IgD-negative memory B cell (primary cell): ENCODE measurements at regions not wholly inside any gene's neighbourhood (a gene's known extent, or its start where the extent isn't known, plus 50 kb on each side); places are given as distances from the start of the nearest gene placed in this dataset.
"Not testable (repeated sequence)": the region's sequence is repeated elsewhere in the genome, so short reads cannot be mapped to it uniquely, and the experiment has no call there.

ENCODE experiments used
- H3K27ac Mint-ChIP-seq, 3 donors: one replicate each; pipeline ENCODE4 v1.8.0; 2020 to 2022; ENCODE audit warnings: mild to moderate bottlenecking in 3 of 3, mixed read lengths in 3 of 3, moderate library complexity in 1 of 3
- H3K27me3 Mint-ChIP-seq: one replicate; pipeline ENCODE4 v1.8.0; 2021; ENCODE audit warnings: mixed read lengths
- H3K36me3 Mint-ChIP-seq: one replicate; pipeline ENCODE4 v1.8.0; 2020; ENCODE audit warnings: mild to moderate bottlenecking, mixed read lengths
- H3K4me1 Mint-ChIP-seq, 3 donors: one replicate each; pipeline ENCODE4 v1.8.0; 2020 to 2022; ENCODE audit warnings: mixed read lengths in 3 of 3, mild to moderate bottlenecking in 1 of 3
- H3K4me3 Mint-ChIP-seq, 4 donors: one replicate each; pipeline ENCODE4 v1.8.0; 2020 to 2022; ENCODE audit warnings: mild to moderate bottlenecking in 4 of 4, mixed read lengths in 4 of 4, moderate library complexity in 3 of 4
- H3K9me3 Mint-ChIP-seq, 3 donors: one replicate each; pipeline ENCODE4 v1.8.0; 2020 to 2021; ENCODE audit warnings: mixed read lengths in 3 of 3, mild to moderate bottlenecking in 1 of 3

DNA sequence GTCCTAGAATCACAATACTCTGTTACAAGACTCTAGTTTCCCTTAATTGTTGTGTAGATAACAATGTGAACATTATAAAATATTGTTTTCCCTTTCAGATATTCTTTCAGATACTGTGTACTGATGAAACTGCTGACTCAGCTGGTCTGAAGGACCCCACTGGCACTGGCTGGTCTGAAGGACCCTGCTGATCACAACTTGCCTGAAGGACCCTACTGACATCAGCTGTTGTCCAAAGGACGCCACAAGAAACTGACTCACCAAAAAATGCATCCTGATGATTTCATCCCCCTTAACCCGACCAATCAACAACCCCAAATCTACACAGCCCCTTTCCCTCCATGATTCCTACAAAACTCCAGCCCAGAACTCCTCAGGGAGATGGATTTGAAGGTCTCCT is 258.8 kb upstream of the GNPDA2 start:
- peaks cover 6 to 10% (median 6%) of the 10 kb centered on the region in 3 donors for H3K9me3 Mint-ChIP-seq
- H3K36me3 Mint-ChIP-seq, result no peaks in the 10 kb centered on the region
- H3K27ac Mint-ChIP-seq, result no peak overlapping the region
- no peaks in the 10 kb centered on the region for H3K27me3 Mint-ChIP-seq
- H3K4me1 Mint-ChIP-seq, result no peaks in the 10 kb centered on the region
- H3K4me3 Mint-ChIP-seq, result no peak overlapping the region

DNA sequence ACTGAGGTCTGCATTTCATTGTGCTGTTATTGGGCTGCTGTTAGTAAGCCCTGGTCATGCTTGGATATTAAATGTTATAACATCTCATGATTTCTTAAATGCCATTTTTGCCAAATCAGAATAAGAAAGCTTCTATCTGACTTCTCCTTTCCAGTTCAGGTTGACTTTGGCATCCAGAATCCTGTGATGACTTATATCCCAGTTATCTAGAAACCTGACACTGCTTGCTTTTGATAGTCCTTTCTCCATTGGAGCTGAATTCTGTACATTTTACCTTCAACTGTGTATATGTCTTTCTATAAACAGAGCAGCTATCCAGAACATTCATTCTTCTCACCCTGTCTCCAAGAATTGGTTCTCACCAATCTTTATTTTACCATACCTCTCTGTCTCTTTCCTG is 257.7 kb upstream of the GNPDA2 start:
- H3K4me1 Mint-ChIP-seq, result no peaks in the 10 kb centered on the region
- H3K27ac Mint-ChIP-seq, result no peak overlapping the region
- no peak overlapping the region for H3K4me3 Mint-ChIP-seq
- peaks cover 6 to 7% (median 6%) of the 10 kb centered on the region in 3 donors for H3K9me3 Mint-ChIP-seq
- no peaks in the 10 kb centered on the region for H3K36me3 Mint-ChIP-seq
- peaks cover 1% of the 10 kb centered on the region for H3K27me3 Mint-ChIP-seq

DNA sequence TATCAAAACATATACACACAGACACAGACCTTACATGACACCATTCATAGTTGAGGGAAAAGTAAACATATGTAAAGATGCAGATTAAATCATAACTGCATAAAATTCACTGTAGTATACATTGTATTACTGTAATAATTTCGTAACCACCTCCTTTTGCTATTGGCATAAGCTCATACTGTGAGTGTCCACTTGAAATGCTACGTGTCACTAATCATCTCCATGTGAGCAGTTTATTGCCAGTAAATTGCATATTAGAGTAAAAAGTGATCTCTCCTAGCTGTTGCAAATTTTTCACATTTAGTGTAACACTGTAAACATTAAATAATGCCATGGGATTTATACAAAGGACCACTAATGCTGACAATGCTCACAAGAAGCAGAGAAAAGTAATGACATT is 256.7 kb upstream of the GNPDA2 start:
- Mint-ChIP-seq H3K27ac (no peak overlapping the region), H3K9me3 (peaks cover 0 to 6% (median 4%) of the 10 kb centered on the region in 3 donors), H3K4me1 (no peaks in the 10 kb centered on the region), H3K36me3 (no peaks in the 10 kb centered on the region), H3K4me3 (no peak overlapping the region), H3K27me3 (peaks cover 1% of the 10 kb centered on the region)

DNA sequence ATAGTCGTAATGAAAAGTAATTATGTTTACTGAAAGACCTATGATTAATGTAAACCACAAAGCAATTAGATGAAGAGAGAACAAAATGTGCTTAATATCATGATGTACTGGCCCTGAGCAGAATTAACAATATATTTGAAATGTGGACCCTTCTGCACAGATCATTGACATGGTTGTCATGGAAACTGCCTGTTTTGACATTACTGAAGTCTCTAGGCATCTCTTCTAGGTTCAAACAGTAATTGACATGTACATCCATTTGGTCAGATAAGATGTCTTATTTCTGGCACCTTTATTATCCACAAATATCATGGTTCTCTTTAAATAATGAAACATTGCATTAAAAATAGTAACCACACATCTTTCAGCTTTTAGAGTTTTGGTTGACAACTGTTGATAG is 251.7 kb upstream of the GNPDA2 start:
- Mint-ChIP-seq H3K36me3 (no peaks in the 10 kb centered on the region), H3K27me3 (peaks cover 1% of the 10 kb centered on the region), H3K4me1 (no peaks in the 10 kb centered on the region), H3K4me3 (no peak overlapping the region), H3K27ac (no peak overlapping the region), H3K9me3 (no peaks in the 10 kb centered on the region)

DNA sequence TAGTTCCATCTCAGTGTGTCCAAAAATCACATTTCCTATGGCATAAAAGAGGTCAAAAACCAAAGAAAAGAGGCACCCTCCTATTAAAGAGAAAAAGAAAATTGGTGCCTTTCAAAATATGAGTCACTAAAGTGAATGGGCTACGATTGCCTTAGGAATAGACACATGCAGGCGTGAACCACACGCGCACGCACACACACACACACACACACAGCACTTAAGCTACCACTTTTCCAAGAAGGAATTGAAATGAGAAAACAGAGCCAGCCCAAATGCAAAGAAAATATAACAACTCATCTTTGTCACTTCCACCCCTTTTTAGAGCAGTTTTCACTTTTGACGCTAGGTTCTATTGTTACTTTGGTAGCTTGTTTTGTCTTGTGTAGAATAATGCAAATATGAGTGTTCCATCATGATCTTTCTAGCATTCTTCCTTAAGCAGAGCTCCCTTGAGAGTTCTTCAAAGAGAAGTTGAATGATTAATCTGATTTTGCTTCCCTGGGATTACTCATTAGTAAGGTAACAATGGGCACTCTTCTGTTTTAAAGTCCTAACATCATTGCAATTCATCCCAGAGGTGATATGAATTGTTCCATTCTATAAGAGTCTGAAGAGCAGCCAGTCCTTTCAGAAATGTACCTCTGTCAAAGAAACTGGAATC is 239.2 kb upstream of the GNPDA2 start:
- no peak overlapping the region for H3K4me3 Mint-ChIP-seq
- no peaks in the 10 kb centered on the region for H3K4me1 Mint-ChIP-seq
- no peaks in the 10 kb centered on the region for H3K36me3 Mint-ChIP-seq
- peaks cover 4 to 7% (median 5%) of the 10 kb centered on the region in 3 donors for H3K9me3 Mint-ChIP-seq
- H3K27ac Mint-ChIP-seq, result no peak overlapping the region
- no peaks in the 10 kb centered on the region for H3K27me3 Mint-ChIP-seq

DNA sequence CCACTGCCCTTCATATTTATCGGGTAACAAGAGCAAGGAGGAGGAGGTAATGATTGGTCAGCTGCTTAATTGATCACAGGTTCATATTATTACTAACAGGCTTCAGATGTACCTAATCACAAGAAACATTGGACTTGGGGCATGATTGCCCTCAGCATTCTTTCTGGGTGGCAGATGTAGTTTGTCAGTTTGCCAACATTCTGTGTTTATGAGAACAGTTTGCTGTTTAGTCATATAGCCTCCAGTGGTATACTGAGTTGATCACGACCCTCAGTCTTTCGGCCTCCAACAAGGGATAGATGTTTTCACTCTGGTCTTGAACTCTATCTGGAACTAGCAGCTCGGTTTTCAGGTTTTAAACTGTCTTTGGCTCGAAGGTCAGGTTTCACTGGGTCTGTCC is 237.7 kb upstream of the GNPDA2 start:
- not testable (repeated sequence) for H3K9me3 Mint-ChIP-seq, H3K4me1 Mint-ChIP-seq, H3K27ac Mint-ChIP-seq, H3K27me3 Mint-ChIP-seq, H3K4me3 Mint-ChIP-seq, H3K36me3 Mint-ChIP-seq

DNA sequence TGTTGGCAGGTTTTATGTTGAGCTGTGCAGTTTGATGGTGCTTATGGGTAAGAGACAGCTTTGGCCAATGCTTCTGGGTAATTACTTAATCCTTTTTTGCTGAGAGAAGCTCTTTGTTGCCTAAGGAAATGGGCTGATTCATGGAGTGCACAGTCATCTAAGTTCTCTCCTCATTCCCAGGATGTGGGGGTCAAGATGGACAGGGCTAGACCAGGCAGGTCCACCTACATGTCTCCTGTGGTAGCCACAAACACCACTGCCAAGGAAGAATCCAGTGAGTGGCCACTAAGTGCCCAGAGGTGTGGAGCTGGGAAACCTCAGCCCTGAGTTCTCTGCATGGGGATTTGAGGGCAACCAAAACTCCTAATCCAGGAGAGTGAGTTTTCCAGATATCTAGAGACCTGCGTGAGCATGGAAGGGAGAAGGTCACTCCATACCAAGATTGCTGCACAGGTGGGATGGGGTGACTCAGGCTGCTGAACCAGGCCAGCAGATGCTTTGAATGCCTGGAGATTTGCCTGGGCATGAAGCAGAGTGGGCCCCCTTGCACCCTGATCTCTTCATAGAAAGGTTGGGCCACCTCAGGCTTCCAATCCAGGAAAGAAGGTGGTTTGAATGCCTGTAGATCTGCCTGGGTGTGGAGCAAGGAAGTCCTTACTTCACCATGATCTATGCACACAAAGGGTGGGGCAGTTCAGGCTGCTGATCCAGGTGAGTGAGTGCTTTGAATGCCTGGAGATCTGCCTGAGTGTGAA is 234.8 kb upstream of the GNPDA2 start:
- H3K9me3 Mint-ChIP-seq, result peaks cover 0 to 16% (median 4%) of the 10 kb centered on the region in 3 donors
- H3K27ac Mint-ChIP-seq, result no peak overlapping the region
- H3K36me3 Mint-ChIP-seq, result no peaks in the 10 kb centered on the region
- no peaks in the 10 kb centered on the region for H3K4me1 Mint-ChIP-seq
- H3K27me3 Mint-ChIP-seq, result no peaks in the 10 kb centered on the region
- no peak overlapping the region for H3K4me3 Mint-ChIP-seq

DNA sequence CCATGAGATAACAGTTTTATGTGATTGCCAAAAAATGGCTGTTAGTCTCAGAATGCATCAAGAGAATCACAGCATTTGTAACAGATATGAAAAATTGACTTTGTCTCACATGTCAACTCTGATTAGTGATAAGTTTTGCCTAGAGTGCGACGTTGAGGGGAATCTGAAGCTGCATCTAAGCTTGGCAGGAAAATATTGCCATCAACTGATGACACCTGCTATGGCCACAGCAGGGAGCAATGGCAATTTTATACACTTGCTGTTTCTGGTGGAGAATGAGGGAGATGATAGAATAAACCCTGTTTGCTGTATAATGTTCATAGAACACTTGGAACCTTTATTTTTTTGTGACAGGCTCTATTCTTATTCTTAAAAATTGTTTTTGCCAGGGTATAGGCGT is 205.4 kb upstream of the GNPDA2 start:
- H3K4me1 Mint-ChIP-seq, result no peaks in the 10 kb centered on the region
- no peaks in the 10 kb centered on the region for H3K36me3 Mint-ChIP-seq
- H3K9me3 Mint-ChIP-seq, result no peaks in the 10 kb centered on the region
- H3K4me3 Mint-ChIP-seq, result no peak overlapping the region
- H3K27ac Mint-ChIP-seq, result no peak overlapping the region
- H3K27me3 Mint-ChIP-seq, result no peaks in the 10 kb centered on the region

DNA sequence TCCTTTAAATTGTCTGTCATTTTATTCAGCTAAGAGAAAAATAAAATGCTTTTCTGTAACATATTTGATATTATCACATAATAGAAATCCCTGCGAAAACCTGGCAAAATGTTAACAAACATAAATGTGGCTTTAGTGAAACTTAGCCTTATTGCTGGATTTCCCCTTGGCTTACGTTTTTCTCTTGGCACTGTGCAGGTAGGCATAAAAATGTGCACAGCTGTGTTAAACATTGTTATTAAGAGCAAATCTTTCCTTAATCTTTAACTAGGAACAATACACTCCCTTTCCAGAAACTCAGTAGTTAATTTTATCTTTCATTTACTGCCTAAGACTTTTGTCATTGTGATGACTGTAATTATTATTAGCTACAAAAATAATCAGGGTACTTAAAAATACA is 202.4 kb upstream of the GNPDA2 start:
- H3K4me3 Mint-ChIP-seq, result no peak overlapping the region
- no peaks in the 10 kb centered on the region for H3K27me3 Mint-ChIP-seq
- no peaks in the 10 kb centered on the region for H3K4me1 Mint-ChIP-seq
- no peaks in the 10 kb centered on the region for H3K36me3 Mint-ChIP-seq
- no peaks in the 10 kb centered on the region for H3K9me3 Mint-ChIP-seq
- no peak overlapping the region for H3K27ac Mint-ChIP-seq

DNA sequence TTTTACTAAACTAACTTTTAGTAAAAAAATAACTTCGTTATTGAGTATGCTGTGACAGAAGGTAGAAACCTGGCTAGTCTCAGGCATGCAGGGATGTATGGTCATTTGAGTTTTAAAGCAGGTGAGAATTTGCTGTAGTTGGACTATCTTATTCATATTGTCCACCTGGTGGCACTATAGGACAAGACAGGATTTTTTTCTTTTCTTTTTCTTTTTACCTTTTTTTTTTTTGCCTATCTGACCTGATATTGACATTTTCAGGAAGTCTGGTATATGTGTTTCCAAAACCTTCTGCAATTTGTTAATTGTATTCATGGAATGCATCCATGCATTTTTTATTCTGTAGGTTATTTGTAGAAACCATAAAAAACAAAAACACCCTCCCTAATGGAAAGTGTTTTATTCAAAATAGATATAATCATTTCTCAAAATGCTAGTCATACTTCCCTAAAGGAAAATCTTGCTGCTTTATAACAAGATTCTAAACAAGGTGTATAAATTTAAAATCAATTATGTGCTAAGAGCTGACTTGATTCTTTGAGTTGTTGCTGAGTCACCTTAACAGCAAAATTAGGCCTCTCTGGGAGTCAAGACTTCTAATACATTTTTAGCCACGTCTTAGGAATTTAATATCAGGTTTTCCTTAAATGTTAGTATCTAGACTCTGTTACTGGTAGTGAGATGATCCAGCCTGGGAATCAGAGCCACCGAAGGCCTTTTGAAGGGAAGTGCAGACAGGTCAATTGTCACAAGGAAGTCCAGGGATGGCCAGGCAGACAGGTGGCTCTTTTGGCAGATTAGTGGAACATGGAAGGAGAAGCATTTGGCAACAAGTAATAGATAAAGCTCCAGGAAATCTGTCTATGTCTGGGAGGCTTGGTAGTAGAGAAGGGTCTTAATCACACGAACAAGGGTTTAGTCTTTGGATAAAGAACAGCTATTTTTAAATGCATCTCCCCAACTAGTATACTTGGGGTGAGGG is 201.3 kb upstream of the GNPDA2 start:
- no peaks in the 10 kb centered on the region for H3K9me3 Mint-ChIP-seq
- H3K27ac Mint-ChIP-seq, result no peak overlapping the region
- H3K4me1 Mint-ChIP-seq, result no peaks in the 10 kb centered on the region
- no peaks in the 10 kb centered on the region for H3K36me3 Mint-ChIP-seq
- no peak overlapping the region for H3K4me3 Mint-ChIP-seq
- no peaks in the 10 kb centered on the region for H3K27me3 Mint-ChIP-seq

DNA sequence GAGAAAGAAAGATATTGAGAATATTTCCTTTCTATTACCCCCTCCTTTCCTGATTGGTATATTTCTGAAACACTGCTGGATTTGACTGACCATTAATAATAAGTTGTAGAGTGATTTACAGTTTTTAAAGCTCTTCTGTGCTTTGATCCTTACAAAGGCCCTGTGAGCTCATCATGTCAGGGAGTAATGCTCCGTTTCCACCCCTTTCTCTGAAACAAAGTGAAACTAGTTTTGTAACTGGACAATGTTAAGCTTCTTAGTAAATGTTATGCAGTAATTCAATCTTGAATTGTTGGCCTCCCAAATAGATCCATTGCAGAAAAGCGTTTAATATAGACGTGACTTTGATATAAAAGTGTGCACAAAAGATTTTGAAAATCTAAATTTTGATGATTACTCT is 190.1 kb upstream of the GNPDA2 start:
- Mint-ChIP-seq H3K4me3 (peak overlapping the region in 1 of 4 donors; percentile 1), H3K4me1 (peaks cover 0 to 7% (median 4%) of the 10 kb centered on the region in 3 donors), H3K9me3 (peaks cover 0 to 2% (median 0%) of the 10 kb centered on the region in 3 donors), H3K27ac (no peak overlapping the region), H3K36me3 (no peaks in the 10 kb centered on the region), H3K27me3 (no peaks in the 10 kb centered on the region)

DNA sequence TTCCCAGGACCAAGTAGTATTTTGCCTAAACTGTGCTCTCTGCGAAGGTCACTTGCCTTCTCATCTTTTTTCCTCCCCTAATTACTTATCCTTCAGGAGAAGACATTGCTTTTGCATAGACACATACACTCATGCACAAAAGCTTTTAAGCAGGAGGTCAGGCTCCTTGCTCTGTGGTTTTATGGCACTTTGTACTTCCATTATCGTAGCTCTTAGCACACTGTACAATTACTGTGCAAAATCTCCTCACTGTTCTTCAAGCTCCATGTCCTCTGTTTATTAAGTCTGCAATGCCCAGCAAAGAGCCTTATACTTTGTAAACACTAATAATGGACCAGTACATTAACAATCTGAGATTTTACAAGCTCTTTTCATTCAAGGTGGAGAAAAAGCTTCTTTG is 188.4 kb upstream of the GNPDA2 start:
- no peak overlapping the region for H3K4me3 Mint-ChIP-seq
- no peaks in the 10 kb centered on the region for H3K36me3 Mint-ChIP-seq
- H3K4me1 Mint-ChIP-seq, result peaks cover 0 to 7% (median 4%) of the 10 kb centered on the region in 3 donors
- H3K9me3 Mint-ChIP-seq, result peaks cover 0 to 2% (median 0%) of the 10 kb centered on the region in 3 donors
- H3K27ac Mint-ChIP-seq, result no peak overlapping the region
- no peaks in the 10 kb centered on the region for H3K27me3 Mint-ChIP-seq

DNA sequence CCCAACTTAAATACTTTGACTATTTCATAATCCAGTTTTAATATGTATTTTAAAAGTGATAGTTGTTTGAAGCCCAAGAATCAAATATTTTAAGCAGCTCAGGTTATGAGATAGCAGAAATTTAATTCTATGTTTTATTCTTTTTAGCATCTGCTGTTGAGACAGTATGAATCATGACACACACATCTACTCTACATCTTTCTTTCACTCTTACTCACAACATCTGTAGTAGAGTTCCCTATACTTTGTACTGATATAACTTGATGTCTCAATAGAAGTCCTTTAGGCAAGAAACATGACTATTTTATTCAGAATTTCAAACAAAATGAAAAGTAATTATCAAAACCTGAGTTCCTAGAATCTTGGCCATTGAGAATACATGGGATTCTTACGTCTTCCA is 187.9 kb upstream of the GNPDA2 start:
- no peaks in the 10 kb centered on the region for H3K27me3 Mint-ChIP-seq
- H3K9me3 Mint-ChIP-seq, result peaks cover 0 to 2% (median 0%) of the 10 kb centered on the region in 3 donors
- H3K36me3 Mint-ChIP-seq, result no peaks in the 10 kb centered on the region
- peaks cover 0 to 7% (median 4%) of the 10 kb centered on the region in 3 donors for H3K4me1 Mint-ChIP-seq
- no peak overlapping the region for H3K4me3 Mint-ChIP-seq
- H3K27ac Mint-ChIP-seq, result no peak overlapping the region

DNA sequence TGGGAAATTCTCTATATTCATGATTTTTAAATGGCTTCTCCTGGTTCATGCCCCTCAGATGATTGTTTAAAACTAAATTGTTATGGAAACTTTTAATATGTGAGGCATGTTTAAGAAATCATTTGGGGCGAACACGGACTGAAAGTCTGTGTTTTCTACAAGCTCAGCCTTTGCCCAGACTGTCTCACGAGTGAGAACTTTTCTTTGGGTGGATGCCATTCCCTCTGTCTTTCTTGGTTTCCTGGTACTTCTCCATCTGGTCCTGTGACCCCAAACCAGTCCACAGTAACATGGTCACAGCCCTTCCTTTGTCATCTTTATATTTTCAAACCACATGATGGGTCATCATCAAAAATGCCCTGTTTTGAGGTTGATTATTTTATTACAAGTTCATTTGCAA is 186.6 kb upstream of the GNPDA2 start:
- Mint-ChIP-seq H3K4me3 (no peak overlapping the region), H3K9me3 (no peaks in the 10 kb centered on the region), H3K36me3 (no peaks in the 10 kb centered on the region)

DNA sequence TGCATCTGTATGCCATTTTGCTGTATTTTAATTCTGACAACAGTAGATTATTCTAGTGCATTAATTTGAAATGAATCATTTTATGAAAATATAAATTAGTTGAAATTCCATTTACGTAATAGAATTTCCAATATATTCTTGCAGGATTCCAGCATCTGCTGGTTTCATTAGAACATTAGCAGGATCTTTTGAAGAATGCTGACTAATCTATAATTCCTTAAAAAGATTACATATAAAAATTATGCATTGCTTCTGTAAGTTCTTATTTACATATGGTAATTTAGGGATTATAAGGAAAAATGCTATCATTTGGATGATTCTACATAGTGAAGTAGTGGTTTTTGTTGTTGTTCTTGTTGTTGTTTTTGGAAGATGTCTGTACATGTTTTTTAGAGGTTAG is 182.2 kb upstream of the GNPDA2 start:
- Mint-ChIP-seq H3K4me1 (no peaks in the 10 kb centered on the region), H3K27me3 (no peaks in the 10 kb centered on the region), H3K36me3 (no peaks in the 10 kb centered on the region), H3K9me3 (peaks cover 0 to 11% (median 0%) of the 10 kb centered on the region in 3 donors), H3K4me3 (no peak overlapping the region), H3K27ac (no peak overlapping the region)

More for the DNA sequence above, 186.6 kb upstream of the GNPDA2 start:
- H3K27ac Mint-ChIP-seq, result no peak overlapping the region
- no peaks in the 10 kb centered on the region for H3K27me3 Mint-ChIP-seq
- peaks cover 0 to 7% (median 4%) of the 10 kb centered on the region in 3 donors for H3K4me1 Mint-ChIP-seq
